Skeletal muscle tissue (tissue), 3 donors: ENCODE measurements at regions not wholly inside any gene's neighbourhood (a gene's known extent, or its start where the extent isn't known, plus 50 kb on each side); places are given as distances from the start of the nearest gene placed in this dataset.

Experiments
- H3K27ac ChIP-seq: one replicate; pipeline ENCODE4 v1.7.0; 2013; ENCODE audit warnings: mild to moderate bottlenecking, low read depth, low read length, inconsistent platforms
- H3K27me3 ChIP-seq, 3 donors: one replicate each; pipeline ENCODE4 v1.7.0; 2013; ENCODE audit warnings: low read length in 3 of 3; ENCODE audit not compliant: control insufficient read depth in 3 of 3, insufficient read depth in 3 of 3
- H3K36me3 ChIP-seq, 3 donors: one replicate each; pipeline ENCODE4 v1.7.0; 2013; ENCODE audit warnings: low read length in 3 of 3; ENCODE audit not compliant: control insufficient read depth in 3 of 3, insufficient read depth in 3 of 3
- H3K4me1 ChIP-seq, 3 donors: one replicate each; pipeline ENCODE4 v1.7.0; 2013; ENCODE audit warnings: low read length in 3 of 3, mild to moderate bottlenecking in 3 of 3; ENCODE audit not compliant: control insufficient read depth in 3 of 3, insufficient read depth in 3 of 3
- H3K4me3 ChIP-seq, 3 donors: one replicate each; pipeline ENCODE4 v1.7.0; 2013; ENCODE audit warnings: low read length in 3 of 3
- H3K9ac ChIP-seq, 3 donors: one replicate each; pipeline ENCODE4 v1.7.0; 2013; ENCODE audit warnings: low read length in 3 of 3, mild to moderate bottlenecking in 3 of 3, moderate library complexity in 2 of 3, low read depth in 1 of 3
- H3K9me3 ChIP-seq, 3 donors: one replicate each; pipeline ENCODE4 v1.7.0; 2013; ENCODE audit warnings: low read length in 3 of 3; ENCODE audit not compliant: control insufficient read depth in 3 of 3
- donor health status: Osteomylitis.

GRCh38 chr1:234970731-234971476 lies 157.7 kb downstream of the TOMM20 start:
- H3K4me1 ChIP-seq = peaks cover 49 to 72% (median 59%) of the 10 kb centered on the region in 3 donors
- no peaks in the 10 kb centered on the region for H3K36me3 ChIP-seq
- H3K27ac ChIP-seq = peak overlapping the region; percentile 94
- H3K4me3 ChIP-seq = peak overlapping the region; percentile 54 to 72 (median 55)
- peak overlapping the region; percentile 62 to 88 (median 80) for H3K9ac ChIP-seq
- H3K27me3 ChIP-seq = no peaks in the 10 kb centered on the region
- H3K9me3 ChIP-seq = no peaks in the 10 kb centered on the region

DNA sequence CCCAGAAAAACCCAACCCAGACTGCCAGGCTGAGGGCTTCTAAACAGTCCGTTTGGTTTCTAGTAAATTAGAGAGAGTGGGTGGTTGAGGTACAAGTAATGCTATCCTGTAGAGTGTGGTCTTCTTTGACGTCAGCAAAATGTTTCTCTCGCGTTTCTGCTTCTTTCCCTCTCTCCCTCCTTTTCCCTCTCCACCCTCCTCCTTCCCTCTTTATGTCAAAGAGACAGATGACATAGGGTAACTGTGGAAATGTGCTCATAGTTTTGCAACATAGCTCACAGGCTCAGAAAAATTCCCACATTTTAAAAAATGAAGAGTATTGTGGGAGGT lies 158.3 kb downstream of the TOMM20 start:
- H3K27me3 ChIP-seq = no peaks in the 10 kb centered on the region
- H3K9ac ChIP-seq = peak overlapping the region; percentile 62 to 88 (median 80)
- H3K4me3 ChIP-seq = peak overlapping the region; percentile 54 to 72 (median 55)
- no peaks in the 10 kb centered on the region for H3K36me3 ChIP-seq
- peak overlapping the region; percentile 94 for H3K27ac ChIP-seq
- H3K9me3 ChIP-seq = no peaks in the 10 kb centered on the region
- peaks cover 50 to 67% (median 56%) of the 10 kb centered on the region in 3 donors for H3K4me1 ChIP-seq

DNA sequence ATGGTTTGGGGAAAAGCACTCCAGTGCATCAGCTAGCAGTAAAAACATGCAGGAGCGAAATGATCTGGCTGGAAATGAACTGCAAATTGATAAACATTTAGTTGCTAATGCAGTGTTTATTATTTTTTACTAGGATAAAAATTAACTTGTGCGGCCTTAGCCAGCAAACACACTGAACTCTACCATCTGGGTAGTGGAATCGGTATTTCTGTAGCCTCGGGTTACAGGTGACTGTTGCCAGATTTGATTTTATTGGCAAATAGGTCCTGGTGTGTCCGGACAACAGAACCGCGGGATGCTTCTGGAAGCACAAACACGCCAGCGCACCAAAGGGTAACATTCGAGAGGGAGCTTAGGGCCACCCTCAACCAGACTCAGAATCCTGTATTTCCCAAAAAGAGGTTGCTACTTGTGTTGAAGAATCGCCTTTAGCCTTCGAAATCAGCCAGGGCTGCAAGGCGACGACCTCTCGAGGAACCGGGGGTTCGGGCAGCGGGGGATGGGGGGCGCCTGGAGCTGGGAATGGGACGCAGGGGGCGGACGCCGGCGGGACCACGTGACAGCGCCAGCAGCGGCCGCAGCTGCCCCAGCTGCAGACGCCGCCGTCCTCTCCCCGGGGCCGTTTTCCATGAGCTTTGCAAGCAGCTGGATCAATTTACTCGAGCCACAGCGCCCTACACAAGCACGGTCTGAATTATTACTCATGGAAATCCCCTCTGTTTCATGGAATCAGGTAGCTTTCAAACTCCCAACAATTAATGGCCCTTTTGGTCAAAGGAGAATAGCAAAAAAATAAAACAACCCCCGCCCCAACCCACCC lies 158.8 kb downstream of the TOMM20 start:
- H3K27ac ChIP-seq = peak overlapping the region; percentile 94
- no peaks in the 10 kb centered on the region for H3K36me3 ChIP-seq
- peak overlapping the region; percentile 54 to 72 (median 68) for H3K4me3 ChIP-seq
- H3K9me3 ChIP-seq = no peaks in the 10 kb centered on the region
- no peaks in the 10 kb centered on the region for H3K27me3 ChIP-seq
- H3K4me1 ChIP-seq = peaks cover 55 to 67% (median 60%) of the 10 kb centered on the region in 3 donors
- H3K9ac ChIP-seq = peak overlapping the region; percentile 62 to 88 (median 80)

DNA sequence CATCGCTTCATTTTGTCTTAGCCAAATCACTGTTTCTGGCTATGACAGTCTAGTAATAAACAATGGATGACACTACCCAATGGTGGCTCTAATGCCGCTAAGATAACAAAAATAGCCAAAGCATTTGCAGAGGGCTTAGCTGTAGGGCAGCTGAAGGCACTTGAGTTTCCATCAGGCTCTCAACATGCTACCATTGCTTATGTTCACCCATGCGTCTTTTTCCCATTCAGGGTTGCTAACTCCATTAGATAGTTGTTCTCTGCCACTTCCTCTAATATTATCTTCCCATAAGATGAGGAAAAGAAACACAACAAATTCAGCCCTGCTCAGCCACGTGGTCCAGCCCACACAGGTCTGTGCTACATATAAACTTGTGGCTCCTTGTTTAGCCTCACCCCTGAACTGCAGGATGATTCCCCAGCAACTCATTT lies 159.6 kb downstream of the TOMM20 start:
- peaks cover 56 to 66% (median 59%) of the 10 kb centered on the region in 3 donors for H3K4me1 ChIP-seq
- no peaks in the 10 kb centered on the region for H3K27me3 ChIP-seq
- H3K4me3 ChIP-seq = peak overlapping the region in 1 of 3 donors; percentile 36
- H3K9me3 ChIP-seq = no peaks in the 10 kb centered on the region
- H3K9ac ChIP-seq = peak overlapping the region in 1 of 3 donors; percentile 88
- H3K27ac ChIP-seq = peak overlapping the region; percentile 94
- no peaks in the 10 kb centered on the region for H3K36me3 ChIP-seq

- no peak overlapping the region for H3K4me3 ChIP-seq
- H3K27ac ChIP-seq = peak overlapping the region; percentile 94
- no peaks in the 10 kb centered on the region for H3K27me3 ChIP-seq
- H3K9me3 ChIP-seq = no peaks in the 10 kb centered on the region
- no peak overlapping the region for H3K9ac ChIP-seq
- no peaks in the 10 kb centered on the region for H3K36me3 ChIP-seq
- peaks cover 57 to 66% (median 59%) of the 10 kb centered on the region in 3 donors for H3K4me1 ChIP-seq
These were observed 160.2 kb downstream of the TOMM20 start for GRCh38 chr1:234968451-234968850.

DNA sequence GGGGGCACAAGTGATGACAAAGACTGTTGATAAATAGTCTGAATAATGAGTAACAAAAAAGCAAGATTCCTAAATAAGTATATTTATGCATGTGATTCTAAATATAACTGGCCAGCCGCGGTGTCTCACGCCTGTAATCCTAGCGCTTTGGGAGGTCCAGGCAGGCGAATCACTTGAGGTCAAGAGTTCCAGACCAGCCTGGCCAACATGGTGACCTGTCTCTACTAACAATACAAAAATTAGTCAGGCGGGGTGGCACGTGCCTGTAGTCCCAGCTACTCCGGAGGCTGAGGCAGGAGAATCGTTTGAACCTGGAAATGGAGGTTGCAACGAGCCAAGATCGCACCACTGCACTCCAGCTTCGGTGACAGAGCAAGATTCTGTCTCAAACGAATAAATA lies 161.5 kb downstream of the TOMM20 start:
- Histone ChIP-seq H3K4me3 (no peak overlapping the region), H3K27me3 (no peaks in the 10 kb centered on the region), H3K4me1 (peaks cover 56 to 63% (median 62%) of the 10 kb centered on the region in 3 donors), H3K9ac (no peak overlapping the region), H3K9me3 (no peaks in the 10 kb centered on the region), H3K36me3 (no peaks in the 10 kb centered on the region), H3K27ac (no peak overlapping the region)

GRCh38 chr1:234965111-234965510 lies 163.5 kb downstream of the TOMM20 start:
- Histone ChIP-seq H3K4me3 (no peak overlapping the region), H3K27me3 (no peaks in the 10 kb centered on the region), H3K4me1 (peaks cover 53 to 59% (median 59%) of the 10 kb centered on the region in 3 donors), H3K9me3 (no peaks in the 10 kb centered on the region), H3K9ac (peak overlapping the region in 1 of 3 donors; percentile 63), H3K27ac (peak overlapping the region; percentile 74), H3K36me3 (no peaks in the 10 kb centered on the region)

- Histone ChIP-seq H3K9me3 (no peaks in the 10 kb centered on the region), H3K27me3 (no peaks in the 10 kb centered on the region), H3K4me3 (no peak overlapping the region), H3K27ac (peak overlapping the region; percentile 74), H3K4me1 (peaks cover 44 to 51% (median 51%) of the 10 kb centered on the region in 3 donors), H3K36me3 (no peaks in the 10 kb centered on the region), H3K9ac (peak overlapping the region in 2 of 3 donors; percentile 9 to 63)
These were observed 164.5 kb downstream of the TOMM20 start for GRCh38 chr1:234963904-234964702.

- Histone ChIP-seq H3K4me3 (no peak overlapping the region), H3K27ac (peak overlapping the region; percentile 74), H3K9me3 (no peaks in the 10 kb centered on the region), H3K4me1 (peaks cover 37 to 44% (median 43%) of the 10 kb centered on the region in 3 donors), H3K27me3 (no peaks in the 10 kb centered on the region), H3K36me3 (no peaks in the 10 kb centered on the region), H3K9ac (peak overlapping the region in 1 of 3 donors; percentile 41)
These were observed 165.3 kb downstream of the TOMM20 start for GRCh38 chr1:234963180-234963903.
